Ectodermal cell (in vitro differentiated cells): ENCODE measurements at regions not wholly inside any gene's neighbourhood (a gene's known extent, or its start where the extent isn't known, plus 50 kb on each side); places are given as distances from the start of the nearest gene placed in this dataset.
"Not testable (repeated sequence)": the region's sequence is repeated elsewhere in the genome, so short reads cannot be mapped to it uniquely, and the experiment has no call there.

Experiments used
- H3K27ac ChIP-seq: 2 replicates; pipeline ENCODE4 v1.7.0; 2013; ENCODE audit warnings: mild to moderate bottlenecking, low read depth, low read length; ENCODE audit not compliant: insufficient read depth, poor library complexity, severe bottlenecking
- H3K27me3 ChIP-seq: 2 replicates; pipeline ENCODE4 v1.7.0; 2013; ENCODE audit warnings: mild to moderate bottlenecking, low read length; ENCODE audit not compliant: insufficient read depth, control insufficient read depth, poor library complexity, severe bottlenecking
- H3K36me3 ChIP-seq: one replicate; pipeline ENCODE4 v1.7.0; 2013; ENCODE audit warnings: low read length; ENCODE audit not compliant: control insufficient read depth, insufficient read depth
- H3K4me1 ChIP-seq: one replicate; pipeline ENCODE4 v1.7.0; 2013; ENCODE audit warnings: low read length; ENCODE audit not compliant: control insufficient read depth, insufficient read depth
- H3K4me3 ChIP-seq: 2 replicates; pipeline ENCODE4 v1.7.0; 2013; ENCODE audit warnings: low read depth, low read length, control low read depth; ENCODE audit not compliant: insufficient read depth
- H3K9me3 ChIP-seq: 2 replicates; pipeline ENCODE4 v1.7.0; 2013; ENCODE audit warnings: mild to moderate bottlenecking, low read length, moderate library complexity; ENCODE audit not compliant: control insufficient read depth
- WGBS, 2 experiments: methylation state at CpG; one replicate each; pipeline ENCODE4 v1.1.7; 2013; ENCODE audit warnings: missing lambda C conversion rate in 2 of 2; 5-methylcytosine and 5-hydroxymethylcytosine counted together

GRCh38 chr2:75289178-75289577 lies 89.9 kb upstream of the TACR1 start:
- H3K36me3 ChIP-seq, H3K27ac ChIP-seq, H3K4me3 ChIP-seq, H3K27me3 ChIP-seq, H3K4me1 ChIP-seq, H3K9me3 ChIP-seq: not testable (repeated sequence)
- 89 to 92% methylated on average over 7 of the region's 7 CpGs for WGBS, 2 experiments

DNA sequence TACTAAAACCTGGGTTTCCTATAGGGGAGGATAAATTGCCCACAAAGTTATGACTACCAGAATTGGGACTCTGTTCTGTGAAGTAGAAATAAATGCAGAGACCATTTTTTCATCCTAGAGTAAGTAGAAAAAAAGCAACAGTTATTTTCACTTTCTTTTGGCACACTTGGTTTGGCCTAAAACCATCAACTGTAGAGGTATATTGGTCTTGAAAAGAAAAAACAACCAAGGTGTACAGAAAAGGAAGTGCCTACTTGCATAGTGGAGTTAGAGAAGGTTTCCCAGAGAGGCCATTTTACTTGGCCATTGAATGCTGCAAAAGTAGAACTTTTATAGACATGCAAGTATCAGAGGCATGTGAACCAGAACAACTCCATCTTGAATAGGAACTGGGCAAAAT lies 89.4 kb upstream of the TACR1 start:
- Histone ChIP-seq H3K36me3 (no peaks in the 10 kb centered on the region), H3K27ac (no peak overlapping the region), H3K4me3 (no peak overlapping the region), H3K9me3 (no peaks in the 10 kb centered on the region), H3K4me1 (no peaks in the 10 kb centered on the region), H3K27me3 (no peaks in the 10 kb centered on the region)

GRCh38 chr2:75287624-75288316 lies 88.5 kb upstream of the TACR1 start:
- H3K36me3 ChIP-seq = no peaks in the 10 kb centered on the region
- no peak overlapping the region for H3K27ac ChIP-seq
- WGBS, 2 experiments = 88 to 93% methylated on average over 1 of the region's 1 CpG
- no peaks in the 10 kb centered on the region for H3K4me1 ChIP-seq
- no peak overlapping the region for H3K4me3 ChIP-seq
- H3K9me3 ChIP-seq = no peaks in the 10 kb centered on the region
- H3K27me3 ChIP-seq = no peaks in the 10 kb centered on the region

- no peaks in the 10 kb centered on the region for H3K4me1 ChIP-seq
- H3K9me3 ChIP-seq = no peaks in the 10 kb centered on the region
- 88 to 91% methylated on average over 2 of the region's 2 CpGs for WGBS, 2 experiments
- H3K36me3 ChIP-seq = no peaks in the 10 kb centered on the region
- H3K27ac ChIP-seq = no peak overlapping the region
- H3K27me3 ChIP-seq = no peaks in the 10 kb centered on the region
- no peak overlapping the region for H3K4me3 ChIP-seq
Observed at GRCh38 chr2:75284345-75284744, 85.0 kb upstream of the TACR1 start.

DNA sequence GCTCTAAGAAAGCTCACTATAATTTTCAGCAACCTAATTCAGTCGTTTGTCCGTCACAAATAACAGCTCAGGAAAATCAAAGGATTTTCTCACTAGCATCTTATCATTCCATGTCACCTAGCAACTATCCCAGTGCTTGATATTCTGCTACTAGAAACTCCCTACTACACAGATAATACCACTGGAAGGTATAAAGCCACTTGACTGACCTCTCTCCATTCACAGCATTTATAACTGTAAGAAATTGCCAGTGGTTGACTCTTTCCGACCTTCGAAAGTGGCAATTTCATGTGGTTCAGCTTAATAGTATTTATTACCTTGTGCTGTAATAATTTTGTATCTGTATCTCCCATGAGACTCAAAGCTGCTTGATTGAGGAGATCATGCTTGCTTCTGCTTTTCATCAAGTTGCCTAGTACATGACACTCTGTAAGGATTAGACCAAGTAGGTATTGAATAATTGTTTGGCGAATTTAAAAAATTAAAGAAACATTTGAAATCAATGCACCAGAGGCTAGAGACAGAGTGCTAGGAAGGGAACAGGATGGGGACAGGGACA lies 79.6 kb upstream of the TACR1 start:
- no peaks in the 10 kb centered on the region for H3K27me3 ChIP-seq
- no peaks in the 10 kb centered on the region for H3K9me3 ChIP-seq
- no peak overlapping the region for H3K27ac ChIP-seq
- no peaks in the 10 kb centered on the region for H3K36me3 ChIP-seq
- peaks cover 10% of the 10 kb centered on the region for H3K4me1 ChIP-seq
- WGBS, 2 experiments = 93% methylated on average over 5 of the region's 5 CpGs
- H3K4me3 ChIP-seq = no peak overlapping the region

GRCh38 chr2:75278314-75278713 lies 79.0 kb upstream of the TACR1 start:
- Histone ChIP-seq H3K27ac (no peak overlapping the region), H3K4me3 (no peak overlapping the region), H3K9me3 (no peaks in the 10 kb centered on the region), H3K4me1 (peaks cover 10% of the 10 kb centered on the region), H3K27me3 (no peaks in the 10 kb centered on the region), H3K36me3 (no peaks in the 10 kb centered on the region)
- 87 to 90% methylated on average over 3 of the region's 3 CpGs for WGBS, 2 experiments

DNA sequence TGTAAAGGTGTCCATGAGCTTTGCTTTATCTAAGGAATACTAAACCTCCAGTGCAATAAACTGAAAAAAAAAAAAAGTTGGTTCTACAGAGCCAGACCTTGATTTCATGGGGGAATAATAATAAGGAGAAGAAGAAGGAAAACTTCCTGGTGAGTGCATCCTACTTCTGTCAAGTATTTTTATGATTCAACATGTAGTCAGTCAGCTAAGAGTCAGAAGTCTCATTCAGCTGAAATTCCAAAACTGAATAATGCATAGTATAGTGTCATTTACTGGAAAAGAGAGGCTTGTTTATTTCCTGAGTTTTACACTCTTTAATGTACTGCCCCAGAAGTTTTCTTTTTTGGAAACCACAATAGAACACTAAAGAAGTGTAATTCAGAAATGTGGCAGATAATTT lies 77.8 kb upstream of the TACR1 start:
- H3K27ac ChIP-seq = no peak overlapping the region
- no peak overlapping the region for H3K4me3 ChIP-seq
- no peaks in the 10 kb centered on the region for H3K36me3 ChIP-seq
- H3K4me1 ChIP-seq = peaks cover 10% of the 10 kb centered on the region
- no peaks in the 10 kb centered on the region for H3K9me3 ChIP-seq
- H3K27me3 ChIP-seq = no peaks in the 10 kb centered on the region

GRCh38 chr2:75276093-75277029 lies 77.0 kb upstream of the TACR1 start:
- H3K9me3 ChIP-seq = no peaks in the 10 kb centered on the region
- peaks cover 10% of the 10 kb centered on the region for H3K4me1 ChIP-seq
- H3K4me3 ChIP-seq = no peak overlapping the region
- no peak overlapping the region for H3K27ac ChIP-seq
- no peaks in the 10 kb centered on the region for H3K27me3 ChIP-seq
- H3K36me3 ChIP-seq = no peaks in the 10 kb centered on the region
- 21 to 37% methylated on average over 6 to 7 of the region's 8 CpGs for WGBS, 2 experiments

- no peak overlapping the region for H3K4me3 ChIP-seq
- no peaks in the 10 kb centered on the region for H3K9me3 ChIP-seq
- peaks cover 10% of the 10 kb centered on the region for H3K4me1 ChIP-seq
- no peaks in the 10 kb centered on the region for H3K36me3 ChIP-seq
- H3K27me3 ChIP-seq = no peaks in the 10 kb centered on the region
- H3K27ac ChIP-seq = no peak overlapping the region
- WGBS, 2 experiments = 89 to 97% methylated on average over 1 of the region's 1 CpG
Observed at GRCh38 chr2:75274936-75275335, 75.6 kb upstream of the TACR1 start.

- no peaks in the 10 kb centered on the region for H3K27me3 ChIP-seq
- WGBS, 2 experiments = 91 to 92% methylated on average over 4 of the region's 4 CpGs
- no peak overlapping the region for H3K4me3 ChIP-seq
- H3K36me3 ChIP-seq = no peaks in the 10 kb centered on the region
- no peak overlapping the region for H3K27ac ChIP-seq
- H3K4me1 ChIP-seq = no peaks in the 10 kb centered on the region
- H3K9me3 ChIP-seq = no peaks in the 10 kb centered on the region
Observed at GRCh38 chr2:75268112-75268511, 68.8 kb upstream of the TACR1 start.
